HCT116 (cell line): ENCODE measurements at regions not wholly inside any gene's neighbourhood (a gene's known extent, or its start where the extent isn't known, plus 50 kb on each side); places are given as distances from the start of the nearest gene placed in this dataset.

Experiments
- EGR1 ChIP-seq: IDR thresholded peaks from 2 replicates; pipeline ENCODE4 v1.6.1; 2012; ENCODE audit warnings: low read depth
- EZH2 ChIP-seq: fragments of 200-600 bp; sonication (generic); IDR thresholded peaks from 2 replicates; pipeline ENCODE4 v1.6.1; 2017; ENCODE audit warnings: antibody characterized with exemption, mixed run types
- SP1 ChIP-seq: IDR thresholded peaks from 2 replicates; pipeline ENCODE4 v1.6.1; 2012; ENCODE audit warnings: low read depth
- TF ChIP-seq, protein P1 (sequence below): IDR thresholded peaks from 2 replicates; pipeline ENCODE4 v1.6.1; 2012

GRCh38 chr11:33575311-33575710, 125.3 kb downstream of the C11orf91 start:
- TF ChIP-seq, protein P1, sequence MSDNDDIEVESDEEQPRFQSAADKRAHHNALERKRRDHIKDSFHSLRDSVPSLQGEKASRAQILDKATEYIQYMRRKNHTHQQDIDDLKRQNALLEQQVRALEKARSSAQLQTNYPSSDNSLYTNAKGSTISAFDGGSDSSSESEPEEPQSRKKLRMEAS: no peak
- TF ChIP-seq SP1: no peak
- TF ChIP-seq EGR1: no peak
- TF ChIP-seq EZH2: no peak
